Neural progenitor cell (in vitro differentiated cells): ENCODE measurements at regions not wholly inside any gene's neighbourhood (a gene's known extent, or its start where the extent isn't known, plus 50 kb on each side); places are given as distances from the start of the nearest gene placed in this dataset.

Experiments used
- EZH2 ChIP-seq: fragments of 200-600 bp; sonication (generic); IDR thresholded peaks from 2 replicates; pipeline ENCODE4 v1.6.1; 2017; ENCODE audit warnings: antibody characterized with exemption, mild to moderate bottlenecking, moderate library complexity
- TF ChIP-seq, protein P1 (sequence below): fragments of 200-600 bp; sonication (generic); IDR thresholded peaks from 2 replicates; pipeline ENCODE4 v1.5.1; 2017; ENCODE audit warnings: antibody characterized with exemption, mild to moderate bottlenecking

- TF ChIP-seq, protein P1, sequence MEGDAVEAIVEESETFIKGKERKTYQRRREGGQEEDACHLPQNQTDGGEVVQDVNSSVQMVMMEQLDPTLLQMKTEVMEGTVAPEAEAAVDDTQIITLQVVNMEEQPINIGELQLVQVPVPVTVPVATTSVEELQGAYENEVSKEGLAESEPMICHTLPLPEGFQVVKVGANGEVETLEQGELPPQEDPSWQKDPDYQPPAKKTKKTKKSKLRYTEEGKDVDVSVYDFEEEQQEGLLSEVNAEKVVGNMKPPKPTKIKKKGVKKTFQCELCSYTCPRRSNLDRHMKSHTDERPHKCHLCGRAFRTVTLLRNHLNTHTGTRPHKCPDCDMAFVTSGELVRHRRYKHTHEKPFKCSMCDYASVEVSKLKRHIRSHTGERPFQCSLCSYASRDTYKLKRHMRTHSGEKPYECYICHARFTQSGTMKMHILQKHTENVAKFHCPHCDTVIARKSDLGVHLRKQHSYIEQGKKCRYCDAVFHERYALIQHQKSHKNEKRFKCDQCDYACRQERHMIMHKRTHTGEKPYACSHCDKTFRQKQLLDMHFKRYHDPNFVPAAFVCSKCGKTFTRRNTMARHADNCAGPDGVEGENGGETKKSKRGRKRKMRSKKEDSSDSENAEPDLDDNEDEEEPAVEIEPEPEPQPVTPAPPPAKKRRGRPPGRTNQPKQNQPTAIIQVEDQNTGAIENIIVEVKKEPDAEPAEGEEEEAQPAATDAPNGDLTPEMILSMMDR: no peak
- TF ChIP-seq EZH2: no peak
Measured at GRCh38 chr6:14406614-14407331, 289.2 kb downstream of the CD83 start.
